GM23338 (cell line): ENCODE measurements at regions not wholly inside any gene's neighbourhood (a gene's known extent, or its start where the extent isn't known, plus 50 kb on each side); places are given as distances from the start of the nearest gene placed in this dataset.

Experiments used
- ATAC-seq: fragments of 200-7000 bp; cut with Tn5 transposase; 3 replicates; pipeline ENCODE4 v1.9.1; 2020
- DNase-seq: peaks from one replicate; pipeline ENCODE4 v3.0.0-alpha.2; 2015; ENCODE audit warnings: low spot score
- H2AFZ ChIP-seq: fragments of 200-600 bp; sonication (generic); 2 replicates; pipeline ENCODE4 v1.8.0; 2016; ENCODE audit warnings: antibody characterized with exemption, mild to moderate bottlenecking, moderate library complexity
- H3F3A ChIP-seq: fragments of 200-600 bp; sonication (generic); replicated peaks from 2 replicates; pipeline ENCODE4 v1.8.0; 2017; ENCODE audit warnings: antibody characterized with exemption, mixed run types, low read depth
- H3K27ac ChIP-seq: fragments of 200-600 bp; sonication (generic); 2 replicates; pipeline ENCODE4 v1.6.1; 2016; ENCODE audit warnings: low read depth
- H3K27me3 ChIP-seq: fragments of 200-600 bp; sonication (generic); 2 replicates; pipeline ENCODE4 v1.8.0; 2016; ENCODE audit warnings: mild to moderate bottlenecking, mixed run types, moderate library complexity; ENCODE audit not compliant: insufficient read depth
- H3K36me3 ChIP-seq: fragments of 200-600 bp; sonication (generic); 2 replicates; pipeline ENCODE4 v1.8.0; 2016; ENCODE audit warnings: mild to moderate bottlenecking; ENCODE audit not compliant: insufficient read depth
- H3K4me1 ChIP-seq: fragments of 200-600 bp; sonication (generic); 2 replicates; pipeline ENCODE4 v1.8.0; 2016; ENCODE audit warnings: mild to moderate bottlenecking, moderate library complexity; ENCODE audit not compliant: insufficient read depth
- H3K4me2 ChIP-seq: fragments of 200-600 bp; sonication (generic); 2 replicates; pipeline ENCODE4 v1.7.1; 2017; ENCODE audit warnings: mixed run types
- H3K4me3 ChIP-seq: fragments of 200-600 bp; sonication (generic); 2 replicates; pipeline ENCODE4 v1.6.1; 2016; ENCODE audit warnings: mixed run types
- H3K79me2 ChIP-seq: fragments of 200-600 bp; sonication (generic); replicated peaks from 2 replicates; pipeline ENCODE4 v1.8.0; 2017; ENCODE audit warnings: mild to moderate bottlenecking; ENCODE audit not compliant: insufficient read depth
- H3K9me2 ChIP-seq: fragments of 200-600 bp; sonication (generic); 2 replicates; pipeline ENCODE4 v1.8.0; 2017; ENCODE audit not compliant: insufficient read depth
- H4K20me1 ChIP-seq: fragments of 200-600 bp; sonication (generic); replicated peaks from 2 replicates; pipeline ENCODE4 v1.8.0; 2017; ENCODE audit warnings: mild to moderate bottlenecking; ENCODE audit not compliant: insufficient read depth
- H3K27ac Mint-ChIP-seq: 2 replicates; pipeline ENCODE4 v1.8.0; 2020; ENCODE audit warnings: inconsistent platforms, mild to moderate bottlenecking, moderate library complexity, mixed read lengths
- H3K27me3 Mint-ChIP-seq: 3 replicates; pipeline ENCODE4 v1.8.0; 2022; ENCODE audit warnings: low read depth, mild to moderate bottlenecking, moderate library complexity, mixed read lengths, inconsistent platforms; ENCODE audit not compliant: insufficient read depth, poor library complexity
- H3K36me3 Mint-ChIP-seq: 3 replicates; pipeline ENCODE4 v1.8.0; 2021; ENCODE audit warnings: low read depth, mild to moderate bottlenecking, inconsistent platforms, moderate library complexity, mixed read lengths
- H3K4me1 Mint-ChIP-seq: 3 replicates; pipeline ENCODE4 v1.8.0; 2020; ENCODE audit warnings: mild to moderate bottlenecking, inconsistent platforms, mixed read lengths
- H3K4me3 Mint-ChIP-seq: 3 replicates; pipeline ENCODE4 v1.8.0; 2021; ENCODE audit warnings: moderate library complexity, mild to moderate bottlenecking, inconsistent platforms, mixed read lengths
- H3K9me3 Mint-ChIP-seq: 3 replicates; pipeline ENCODE4 v1.8.0; 2020; ENCODE audit warnings: moderate library complexity, mild to moderate bottlenecking, inconsistent platforms, mixed read lengths
- CREB1 ChIP-seq: fragments of 250-450 bp; sonication (Bioruptor Pico); IDR thresholded peaks from 2 replicates; pipeline ENCODE4 v1.5.0; 2020; ENCODE audit warnings: low read depth, mild to moderate bottlenecking, moderate library complexity
- EZH2 ChIP-seq: fragments of 200-600 bp; sonication (generic); IDR thresholded peaks from one replicate; pipeline ENCODE4 v1.8.0; 2017; ENCODE audit warnings: antibody characterized with exemption, mild to moderate bottlenecking, low read depth; ENCODE audit not compliant: unreplicated experiment
- EZH2phosphoT487 ChIP-seq: fragments of 200-600 bp; sonication (generic); IDR thresholded peaks from one replicate; pipeline ENCODE4 v1.8.1; 2018; ENCODE audit warnings: antibody characterized with exemption; ENCODE audit not compliant: unreplicated experiment
- JUNB ChIP-seq: IDR thresholded peaks from one replicate; pipeline ENCODE4 v1.6.1; 2016; ENCODE audit warnings: antibody characterized with exemption; ENCODE audit not compliant: unreplicated experiment
- NANOG ChIP-seq: IDR thresholded peaks from 2 replicates; pipeline ENCODE4 v1.6.1; 2016; ENCODE audit warnings: antibody characterized with exemption, borderline replicate concordance
- POLR2AphosphoS5 ChIP-seq: IDR thresholded peaks from 2 replicates; pipeline ENCODE4 v1.6.1; 2016; ENCODE audit warnings: antibody characterized with exemption, low read depth
- STAT1 ChIP-seq: IDR thresholded peaks from one replicate; pipeline ENCODE4 v1.6.1; 2016; ENCODE audit warnings: antibody characterized with exemption; ENCODE audit not compliant: unreplicated experiment
- ZNF114 ChIP-seq: fragments of 250-450 bp; sonication (Bioruptor Pico); IDR thresholded peaks from 2 replicates; pipeline ENCODE4 v1.5.0; 2020; ENCODE audit warnings: mild to moderate bottlenecking, moderate library complexity
- ZNF331 ChIP-seq: fragments of 250-450 bp; sonication (Bioruptor Pico); IDR thresholded peaks from 2 replicates; pipeline ENCODE4 v1.5.0; 2020; ENCODE audit warnings: low read depth, mild to moderate bottlenecking, moderate library complexity
- ZNF462 ChIP-seq: fragments of 250-450 bp; sonication (Bioruptor Pico); IDR thresholded peaks from 2 replicates; pipeline ENCODE4 v1.5.0; 2020; ENCODE audit warnings: mild to moderate bottlenecking, moderate library complexity
- TF ChIP-seq, protein P1 (sequence below), 2 experiments: fragments of 200-600 bp in 1 of 2; sonication (generic) in 1 of 2; conservative IDR thresholded peaks; 2 replicates each; pipeline versions ENCODE4 v1.5.1 to v1.6.1; 2016 to 2017; ENCODE audit warnings: antibody characterized with exemption in 2 of 2, low read depth in 2 of 2, mild to moderate bottlenecking in 2 of 2, moderate library complexity in 1 of 2
- TF ChIP-seq, protein P2 (sequence below): IDR thresholded peaks from one replicate; pipeline ENCODE4 v1.6.1; 2018; ENCODE audit warnings: antibody characterized with exemption; ENCODE audit not compliant: unreplicated experiment
- TF ChIP-seq, protein P3 (sequence below): IDR thresholded peaks from 2 replicates; pipeline ENCODE4 v1.6.1; 2016; ENCODE audit warnings: antibody characterized with exemption

DNA sequence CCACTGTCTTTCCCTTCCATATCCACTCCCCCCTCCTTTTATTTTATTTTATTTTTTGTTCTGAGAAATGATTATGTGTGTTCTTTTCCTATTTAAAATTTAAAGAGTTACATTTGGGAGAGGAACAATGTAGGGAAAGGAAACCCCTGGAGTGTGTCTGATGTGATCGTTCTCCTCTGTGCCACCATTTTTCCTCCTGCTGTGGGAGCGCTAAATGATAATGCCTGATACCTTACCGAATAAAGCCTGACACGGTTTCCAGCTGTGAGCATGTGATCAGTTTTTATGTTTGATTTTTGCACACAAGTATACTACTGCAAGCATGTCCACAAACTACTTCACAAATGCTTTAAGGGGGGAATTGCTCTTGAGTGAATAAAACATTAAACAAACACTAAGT lies 317.8 kb upstream of the FANCL start:
- Histone ChIP-seq H3F3A (no peaks in the 10 kb centered on the region), H3K27me3 (no peaks in the 10 kb centered on the region), H3K4me3 (no peak overlapping the region), H3K9me2 (no peaks in the 10 kb centered on the region), H4K20me1 (no peaks in the 10 kb centered on the region), H3K4me2 (peak overlapping the region; percentile 27), H3K4me1 (peaks cover 23% of the 10 kb centered on the region), H3K36me3 (no peaks in the 10 kb centered on the region), H3K79me2 (no peaks in the 10 kb centered on the region), H2AFZ (no peak overlapping the region), H3K27ac (0 out of 2 replicates have a peak overlapping the region, but pooled peaks have one; percentile 9)
- Mint-ChIP-seq H3K9me3 (no peaks in the 10 kb centered on the region), H3K4me1 (peaks cover 28% of the 10 kb centered on the region), H3K36me3 (no peaks in the 10 kb centered on the region; the same call in 2 of the 3 replicates), H3K4me3 (peak overlapping the region; percentile 39; the same call in 1 of the 3 replicates), H3K27me3 (no peaks in the 10 kb centered on the region), H3K27ac (peak overlapping the region; percentile 93)
- peak; percentile 25 for DNase-seq
- TF ChIP-seq, protein P1, sequence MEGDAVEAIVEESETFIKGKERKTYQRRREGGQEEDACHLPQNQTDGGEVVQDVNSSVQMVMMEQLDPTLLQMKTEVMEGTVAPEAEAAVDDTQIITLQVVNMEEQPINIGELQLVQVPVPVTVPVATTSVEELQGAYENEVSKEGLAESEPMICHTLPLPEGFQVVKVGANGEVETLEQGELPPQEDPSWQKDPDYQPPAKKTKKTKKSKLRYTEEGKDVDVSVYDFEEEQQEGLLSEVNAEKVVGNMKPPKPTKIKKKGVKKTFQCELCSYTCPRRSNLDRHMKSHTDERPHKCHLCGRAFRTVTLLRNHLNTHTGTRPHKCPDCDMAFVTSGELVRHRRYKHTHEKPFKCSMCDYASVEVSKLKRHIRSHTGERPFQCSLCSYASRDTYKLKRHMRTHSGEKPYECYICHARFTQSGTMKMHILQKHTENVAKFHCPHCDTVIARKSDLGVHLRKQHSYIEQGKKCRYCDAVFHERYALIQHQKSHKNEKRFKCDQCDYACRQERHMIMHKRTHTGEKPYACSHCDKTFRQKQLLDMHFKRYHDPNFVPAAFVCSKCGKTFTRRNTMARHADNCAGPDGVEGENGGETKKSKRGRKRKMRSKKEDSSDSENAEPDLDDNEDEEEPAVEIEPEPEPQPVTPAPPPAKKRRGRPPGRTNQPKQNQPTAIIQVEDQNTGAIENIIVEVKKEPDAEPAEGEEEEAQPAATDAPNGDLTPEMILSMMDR (conservative IDR thresholded peaks at IDR 0.05; ENCODE audit: low read depth in 2 of 2) = no peak
- no peak for TF ChIP-seq CREB1
- TF ChIP-seq JUNB = no peak
- TF ChIP-seq, protein P2, sequence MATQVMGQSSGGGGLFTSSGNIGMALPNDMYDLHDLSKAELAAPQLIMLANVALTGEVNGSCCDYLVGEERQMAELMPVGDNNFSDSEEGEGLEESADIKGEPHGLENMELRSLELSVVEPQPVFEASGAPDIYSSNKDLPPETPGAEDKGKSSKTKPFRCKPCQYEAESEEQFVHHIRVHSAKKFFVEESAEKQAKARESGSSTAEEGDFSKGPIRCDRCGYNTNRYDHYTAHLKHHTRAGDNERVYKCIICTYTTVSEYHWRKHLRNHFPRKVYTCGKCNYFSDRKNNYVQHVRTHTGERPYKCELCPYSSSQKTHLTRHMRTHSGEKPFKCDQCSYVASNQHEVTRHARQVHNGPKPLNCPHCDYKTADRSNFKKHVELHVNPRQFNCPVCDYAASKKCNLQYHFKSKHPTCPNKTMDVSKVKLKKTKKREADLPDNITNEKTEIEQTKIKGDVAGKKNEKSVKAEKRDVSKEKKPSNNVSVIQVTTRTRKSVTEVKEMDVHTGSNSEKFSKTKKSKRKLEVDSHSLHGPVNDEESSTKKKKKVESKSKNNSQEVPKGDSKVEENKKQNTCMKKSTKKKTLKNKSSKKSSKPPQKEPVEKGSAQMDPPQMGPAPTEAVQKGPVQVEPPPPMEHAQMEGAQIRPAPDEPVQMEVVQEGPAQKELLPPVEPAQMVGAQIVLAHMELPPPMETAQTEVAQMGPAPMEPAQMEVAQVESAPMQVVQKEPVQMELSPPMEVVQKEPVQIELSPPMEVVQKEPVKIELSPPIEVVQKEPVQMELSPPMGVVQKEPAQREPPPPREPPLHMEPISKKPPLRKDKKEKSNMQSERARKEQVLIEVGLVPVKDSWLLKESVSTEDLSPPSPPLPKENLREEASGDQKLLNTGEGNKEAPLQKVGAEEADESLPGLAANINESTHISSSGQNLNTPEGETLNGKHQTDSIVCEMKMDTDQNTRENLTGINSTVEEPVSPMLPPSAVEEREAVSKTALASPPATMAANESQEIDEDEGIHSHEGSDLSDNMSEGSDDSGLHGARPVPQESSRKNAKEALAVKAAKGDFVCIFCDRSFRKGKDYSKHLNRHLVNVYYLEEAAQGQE = no peak
- TF ChIP-seq ZNF462 (CRISPR knock-in tag) = no peak
- TF ChIP-seq EZH2 = no peak
- TF ChIP-seq, protein P3, sequence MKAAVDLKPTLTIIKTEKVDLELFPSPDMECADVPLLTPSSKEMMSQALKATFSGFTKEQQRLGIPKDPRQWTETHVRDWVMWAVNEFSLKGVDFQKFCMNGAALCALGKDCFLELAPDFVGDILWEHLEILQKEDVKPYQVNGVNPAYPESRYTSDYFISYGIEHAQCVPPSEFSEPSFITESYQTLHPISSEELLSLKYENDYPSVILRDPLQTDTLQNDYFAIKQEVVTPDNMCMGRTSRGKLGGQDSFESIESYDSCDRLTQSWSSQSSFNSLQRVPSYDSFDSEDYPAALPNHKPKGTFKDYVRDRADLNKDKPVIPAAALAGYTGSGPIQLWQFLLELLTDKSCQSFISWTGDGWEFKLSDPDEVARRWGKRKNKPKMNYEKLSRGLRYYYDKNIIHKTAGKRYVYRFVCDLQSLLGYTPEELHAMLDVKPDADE = no peak
- TF ChIP-seq EZH2phosphoT487 = no peak
- TF ChIP-seq STAT1 = no peak
- no peak for TF ChIP-seq ZNF331 (CRISPR knock-in tag)
- no peak for TF ChIP-seq NANOG
- TF ChIP-seq POLR2AphosphoS5 = no peak
- no peak for TF ChIP-seq ZNF114
- peak; percentile 64 for ATAC-seq
